Trophoblast cell (in vitro differentiated cells and primary cell): ENCODE measurements at regions not wholly inside any gene's neighbourhood (a gene's known extent, or its start where the extent isn't known, plus 50 kb on each side); places are given as distances from the start of the nearest gene placed in this dataset.

ENCODE experiments used
- DNase-seq, 2 donors: peaks; one replicate each; pipeline ENCODE4 v3.0.0-alpha.2; 2016
- H2AFZ ChIP-seq: 2 replicates; pipeline ENCODE4 v1.6.1; 2013; ENCODE audit warnings: low read length, moderate library complexity, mild to moderate bottlenecking; ENCODE audit not compliant: insufficient read depth, poor library complexity
- H2AK5ac ChIP-seq: 2 replicates; pipeline ENCODE4 v1.6.1; 2013; ENCODE audit warnings: mild to moderate bottlenecking, low read length
- H2BK120ac ChIP-seq: 2 replicates; pipeline ENCODE4 v1.6.1; 2013; ENCODE audit warnings: low read length, mild to moderate bottlenecking, moderate library complexity; ENCODE audit not compliant: insufficient read depth, poor library complexity
- H2BK12ac ChIP-seq: 2 replicates; pipeline ENCODE4 v1.6.1; 2013; ENCODE audit warnings: mild to moderate bottlenecking, low read length, moderate library complexity
- H2BK5ac ChIP-seq: 2 replicates; pipeline ENCODE4 v1.6.1; 2013; ENCODE audit warnings: low read length, low read depth, moderate library complexity, mild to moderate bottlenecking; ENCODE audit not compliant: poor library complexity
- H3K14ac ChIP-seq: 2 replicates; pipeline ENCODE4 v1.6.1; 2013; ENCODE audit warnings: mild to moderate bottlenecking, low read length
- H3K18ac ChIP-seq: 2 replicates; pipeline ENCODE4 v1.6.1; 2013; ENCODE audit warnings: mild to moderate bottlenecking, low read length
- H3K23ac ChIP-seq: 2 replicates; pipeline ENCODE4 v1.6.1; 2013; ENCODE audit warnings: low read length
- H3K27ac ChIP-seq: 2 replicates; pipeline ENCODE4 v1.5.1; 2013; ENCODE audit warnings: low read depth, mild to moderate bottlenecking, inconsistent platforms, low read length, moderate library complexity
- H3K27me3 ChIP-seq: 2 replicates; pipeline ENCODE4 v1.6.1; 2013; ENCODE audit warnings: inconsistent platforms, mild to moderate bottlenecking, low read length, moderate library complexity; ENCODE audit not compliant: insufficient read depth
- H3K36me3 ChIP-seq, 2 experiments: 1 replicate in 1 of 2; 2 replicates in 1 of 2; pipeline ENCODE4 v1.6.1; 2013; ENCODE audit warnings: low read length in 2 of 2, mild to moderate bottlenecking in 2 of 2, moderate library complexity in 1 of 2; ENCODE audit not compliant: insufficient read depth in 2 of 2, control insufficient read depth in 1 of 2
- H3K4ac ChIP-seq: 2 replicates; pipeline ENCODE4 v1.6.1; 2013; ENCODE audit warnings: low read depth, mild to moderate bottlenecking, low read length, moderate library complexity
- H3K4me1 ChIP-seq, 2 experiments: 1 replicate in 1 of 2; 2 replicates in 1 of 2; pipeline ENCODE4 v1.6.1; 2013; ENCODE audit warnings: low read length in 2 of 2, mild to moderate bottlenecking in 2 of 2, moderate library complexity in 1 of 2; ENCODE audit not compliant: insufficient read depth in 2 of 2, control insufficient read depth in 1 of 2
- H3K4me2 ChIP-seq: 2 replicates; pipeline ENCODE4 v1.6.1; 2013; ENCODE audit warnings: inconsistent platforms, mild to moderate bottlenecking, low read length, moderate library complexity
- H3K4me3 ChIP-seq: 2 replicates; pipeline ENCODE4 v1.5.1; 2013; ENCODE audit warnings: mild to moderate bottlenecking, low read depth, low read length, inconsistent platforms
- H3K79me1 ChIP-seq: one replicate; pipeline ENCODE4 v1.6.1; 2013; ENCODE audit warnings: low read length
- H3K79me2 ChIP-seq: 2 replicates; pipeline ENCODE4 v1.6.1; 2013; ENCODE audit warnings: low read length, mild to moderate bottlenecking; ENCODE audit not compliant: control insufficient read depth, insufficient read depth, poor library complexity
- H3K9ac ChIP-seq: 2 replicates; pipeline ENCODE4 v1.6.1; 2013; ENCODE audit warnings: mild to moderate bottlenecking, low read length
- H3K9me3 ChIP-seq: 2 replicates; pipeline ENCODE4 v1.6.1; 2013; ENCODE audit warnings: low read depth, mild to moderate bottlenecking, control low read depth, inconsistent platforms, low read length; ENCODE audit not compliant: insufficient read depth
- H4K12ac ChIP-seq: 2 replicates; pipeline ENCODE4 v1.6.1; 2013; ENCODE audit warnings: low read depth, mild to moderate bottlenecking, low read length, moderate library complexity
- H4K8ac ChIP-seq: 2 replicates; pipeline ENCODE4 v1.6.1; 2013; ENCODE audit warnings: low read depth, mild to moderate bottlenecking, low read length, moderate library complexity
- H4K91ac ChIP-seq: one replicate; pipeline ENCODE4 v1.6.1; 2013; ENCODE audit warnings: low read depth, mild to moderate bottlenecking, low read length, moderate library complexity
- WGBS: extraction: QIAGEN DNeasy Blood & Tissue Kit; methylation state at CpG from one replicate; pipeline ENCODE4 v1.1.7; 2013; ENCODE audit warnings: missing lambda C conversion rate; ENCODE audit not compliant: insufficient read length, insufficient coverage; ENCODE audit errors: extremely low coverage; 5-methylcytosine and 5-hydroxymethylcytosine counted together

- no peak for DNase-seq
- H2AK5ac ChIP-seq, result no peak overlapping the region
- H3K36me3 ChIP-seq, result no peaks in the 10 kb centered on the region
- H3K9me3 ChIP-seq, result no peaks in the 10 kb centered on the region
- no peaks in the 10 kb centered on the region for H3K79me1 ChIP-seq
- WGBS, result no CpG with 5 or more reads among the region's 12 CpGs
- H3K79me2 ChIP-seq, result no peaks in the 10 kb centered on the region
- H3K27me3 ChIP-seq, result no peaks in the 10 kb centered on the region
- no peak overlapping the region for H3K4me3 ChIP-seq
- H3K4ac ChIP-seq, result no peak overlapping the region
- no peak overlapping the region for H3K9ac ChIP-seq
- H2BK12ac ChIP-seq, result no peak overlapping the region
- H2BK5ac ChIP-seq, result no peak overlapping the region
- no peak overlapping the region for H2BK120ac ChIP-seq
- no peak overlapping the region for H3K27ac ChIP-seq
- H4K91ac ChIP-seq, result no peak overlapping the region
- no peak overlapping the region for H3K14ac ChIP-seq
- no peak overlapping the region for H3K18ac ChIP-seq
- no peak overlapping the region for H4K8ac ChIP-seq
- H3K23ac ChIP-seq, result no peak overlapping the region
- H2AFZ ChIP-seq, result no peak overlapping the region
- H4K12ac ChIP-seq, result no peak overlapping the region
- H3K4me1 ChIP-seq, result peaks cover 4 to 9% of the 10 kb centered on the region in 2 experiments
- no peak overlapping the region for H3K4me2 ChIP-seq
Observed at GRCh38 chr14:100426314-100426713, 103.2 kb downstream of the SLC25A47 start.

DNA sequence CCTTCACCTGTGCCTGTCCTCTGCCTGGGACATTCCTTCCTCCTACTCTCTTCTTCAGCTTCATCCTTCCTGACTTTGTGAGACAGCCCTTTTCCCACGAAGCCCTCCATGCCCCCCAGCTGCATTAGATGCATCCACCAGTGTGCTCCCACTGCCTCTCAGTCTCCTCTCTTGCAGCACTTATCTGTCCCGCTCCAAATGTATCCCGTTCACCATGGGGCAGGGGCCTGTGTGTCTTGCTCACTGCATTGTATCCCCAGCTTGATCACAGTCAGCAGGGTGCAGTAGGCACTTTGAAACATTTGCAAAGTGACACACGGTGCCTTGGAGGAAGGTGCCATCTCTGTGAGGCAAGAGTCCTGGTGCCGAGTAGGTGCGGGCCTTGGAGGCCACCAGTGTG is 104.0 kb downstream of the SLC25A47 start:
- Histone ChIP-seq H4K8ac (no peak overlapping the region), H3K9me3 (no peaks in the 10 kb centered on the region), H3K9ac (no peak overlapping the region), H2AK5ac (no peak overlapping the region), H4K12ac (no peak overlapping the region), H3K4me1 (peaks cover 4 to 9% of the 10 kb centered on the region in 2 experiments), H3K4me3 (no peak overlapping the region), H2AFZ (no peak overlapping the region), H3K23ac (no peak overlapping the region), H3K4ac (no peak overlapping the region), H3K27me3 (no peaks in the 10 kb centered on the region), H3K14ac (no peak overlapping the region), H3K27ac (no peak overlapping the region), H3K18ac (no peak overlapping the region), H3K4me2 (no peak overlapping the region), H2BK120ac (no peak overlapping the region), H3K79me1 (no peaks in the 10 kb centered on the region), H4K91ac (no peak overlapping the region), H3K36me3 (no peaks in the 10 kb centered on the region), H2BK5ac (no peak overlapping the region), H3K79me2 (no peaks in the 10 kb centered on the region), H2BK12ac (no peak overlapping the region)
- WGBS, result no CpG with 5 or more reads among the region's 6 CpGs
- DNase-seq, result no peak

GRCh38 chr14:100428727-100429126 is 105.6 kb downstream of the SLC25A47 start:
- Histone ChIP-seq H2BK120ac (no peak overlapping the region), H3K79me2 (no peaks in the 10 kb centered on the region), H3K23ac (no peak overlapping the region), H3K27ac (no peak overlapping the region), H3K9me3 (no peaks in the 10 kb centered on the region), H3K9ac (no peak overlapping the region), H4K12ac (no peak overlapping the region), H3K27me3 (no peaks in the 10 kb centered on the region), H3K79me1 (no peaks in the 10 kb centered on the region), H4K8ac (no peak overlapping the region), H3K4me2 (no peak overlapping the region), H3K4ac (no peak overlapping the region), H3K18ac (no peak overlapping the region), H2BK12ac (no peak overlapping the region), H3K36me3 (no peaks in the 10 kb centered on the region), H3K4me1 (peaks cover under 1 to 5% of the 10 kb centered on the region in 2 experiments), H4K91ac (no peak overlapping the region), H3K4me3 (no peak overlapping the region), H2AK5ac (no peak overlapping the region), H3K14ac (no peak overlapping the region), H2BK5ac (no peak overlapping the region), H2AFZ (no peak overlapping the region)
- no peak for DNase-seq
- no CpG with 5 or more reads among the region's 9 CpGs for WGBS

DNA sequence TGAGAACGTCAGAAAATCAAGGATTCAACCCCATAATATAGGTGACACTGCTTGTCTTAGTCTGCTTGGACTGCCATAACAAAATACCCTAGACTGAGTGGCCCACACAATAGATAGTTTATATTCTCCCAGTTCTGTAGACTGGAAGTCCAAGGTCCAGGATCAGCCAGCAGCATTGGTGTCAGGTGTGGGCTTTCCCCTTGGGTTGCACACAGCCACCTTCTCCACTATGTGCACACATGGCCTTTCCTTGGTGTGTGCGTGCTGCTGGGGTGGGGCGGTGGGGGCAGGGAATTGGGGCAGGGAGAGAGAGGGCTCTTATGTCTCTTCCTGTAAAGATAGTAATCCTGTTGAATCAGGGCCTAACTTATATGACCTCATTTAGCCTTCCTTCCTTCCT is 106.4 kb downstream of the SLC25A47 start:
- no peak overlapping the region for H3K4me2 ChIP-seq
- no peaks in the 10 kb centered on the region for H3K79me2 ChIP-seq
- no peak overlapping the region for H3K14ac ChIP-seq
- no peak for DNase-seq
- no peak overlapping the region for H4K91ac ChIP-seq
- H2BK5ac ChIP-seq, result no peak overlapping the region
- H2BK120ac ChIP-seq, result no peak overlapping the region
- no peak overlapping the region for H2BK12ac ChIP-seq
- no peak overlapping the region for H2AK5ac ChIP-seq
- H3K27ac ChIP-seq, result no peak overlapping the region
- no peak overlapping the region for H3K4me3 ChIP-seq
- H3K4me1 ChIP-seq, result peaks cover 0 to under 1% of the 10 kb centered on the region in 2 experiments
- no peak overlapping the region for H3K18ac ChIP-seq
- H3K9ac ChIP-seq, result no peak overlapping the region
- no peaks in the 10 kb centered on the region for H3K9me3 ChIP-seq
- no peak overlapping the region for H4K8ac ChIP-seq
- no CpG with 5 or more reads among the region's 3 CpGs for WGBS
- H3K36me3 ChIP-seq, result no peaks in the 10 kb centered on the region
- no peak overlapping the region for H2AFZ ChIP-seq
- H3K4ac ChIP-seq, result no peak overlapping the region
- H3K79me1 ChIP-seq, result no peaks in the 10 kb centered on the region
- H3K27me3 ChIP-seq, result no peaks in the 10 kb centered on the region
- H3K23ac ChIP-seq, result no peak overlapping the region
- H4K12ac ChIP-seq, result no peak overlapping the region
